Lung microvascular endothelial cell (primary cell): ENCODE measurements at regions not wholly inside any gene's neighbourhood (a gene's known extent, or its start where the extent isn't known, plus 50 kb on each side); places are given as distances from the start of the nearest gene placed in this dataset.
A peak's percentile ranks its signal among the peaks of the same experiment; 100 is the strongest.

Experiments
- DNase-seq, 2 donors: peaks; one replicate each; pipeline versions ENCODE4 v3.0.0 to v3.0.0-alpha.2; 2010; ENCODE audit warnings: low read depth in 2 of 2

GRCh38 chrX:13903405-13903804 lies 86.5 kb upstream of the GPM6B start:
- DNase-seq = no peak

- DNase-seq = no peak
Measured at GRCh38 chrX:13902406-13902805, 85.5 kb upstream of the GPM6B start.

- no peak for DNase-seq
Measured at GRCh38 chrX:13901354-13901753, 84.5 kb upstream of the GPM6B start.

DNA sequence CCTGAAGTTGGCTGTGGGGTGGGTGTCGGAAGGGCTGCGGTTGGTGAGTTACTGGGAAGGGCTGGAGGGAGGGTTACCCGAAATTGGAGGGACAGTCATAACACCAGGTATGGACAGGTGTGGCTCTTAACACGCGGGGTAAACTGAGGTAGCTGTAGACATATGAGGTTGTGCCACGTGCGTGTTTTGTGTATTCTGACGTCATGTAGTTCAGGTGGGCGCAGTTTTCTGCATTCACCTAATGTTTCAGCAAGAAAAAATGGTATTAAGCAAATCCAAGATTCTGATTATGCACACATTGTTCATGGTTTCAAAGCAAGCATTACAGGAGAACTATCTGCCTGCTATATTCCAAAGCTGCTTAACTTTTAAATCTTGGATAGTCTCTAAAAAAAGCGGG lies 83.5 kb upstream of the GPM6B start:
- no peak for DNase-seq

DNA sequence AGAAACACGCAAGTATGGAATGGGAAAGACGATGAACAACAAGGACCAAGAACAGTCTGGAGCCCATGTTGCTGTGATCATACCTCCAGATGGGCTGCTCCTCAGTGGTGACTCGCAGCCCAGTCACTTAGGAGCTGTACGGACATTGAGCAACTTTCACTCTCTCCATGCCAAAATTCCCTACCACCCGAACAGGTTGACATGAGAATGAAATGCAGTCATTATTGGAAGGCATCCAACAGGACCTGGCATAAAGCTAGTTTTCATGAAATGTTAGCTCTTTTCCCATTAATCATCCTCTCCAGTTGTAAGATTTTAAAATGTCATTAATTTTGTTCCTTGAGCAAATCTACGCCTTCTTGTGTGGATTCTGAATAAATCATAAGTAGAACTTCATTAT lies 82.7 kb upstream of the GPM6B start:
- peak; percentile 40 for DNase-seq

DNA sequence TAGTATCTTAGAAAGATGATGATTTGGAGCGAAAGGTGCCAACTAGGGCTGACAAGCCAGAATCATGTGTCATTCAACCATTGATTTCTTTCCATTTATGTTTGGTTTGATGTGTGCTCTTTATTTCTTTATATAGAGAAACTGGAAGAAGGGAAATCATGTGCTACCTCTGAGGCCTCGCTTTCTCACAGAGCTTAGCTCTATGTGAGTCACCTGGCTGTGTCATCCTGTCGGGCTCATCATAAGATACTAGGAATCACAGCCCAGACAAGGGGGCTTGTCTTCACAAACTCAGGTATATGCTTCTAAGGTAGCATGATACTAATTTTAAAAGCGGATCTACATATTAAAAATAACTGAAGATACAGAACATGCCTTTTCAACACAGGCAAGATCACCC lies 81.7 kb upstream of the GPM6B start:
- no peak for DNase-seq

DNA sequence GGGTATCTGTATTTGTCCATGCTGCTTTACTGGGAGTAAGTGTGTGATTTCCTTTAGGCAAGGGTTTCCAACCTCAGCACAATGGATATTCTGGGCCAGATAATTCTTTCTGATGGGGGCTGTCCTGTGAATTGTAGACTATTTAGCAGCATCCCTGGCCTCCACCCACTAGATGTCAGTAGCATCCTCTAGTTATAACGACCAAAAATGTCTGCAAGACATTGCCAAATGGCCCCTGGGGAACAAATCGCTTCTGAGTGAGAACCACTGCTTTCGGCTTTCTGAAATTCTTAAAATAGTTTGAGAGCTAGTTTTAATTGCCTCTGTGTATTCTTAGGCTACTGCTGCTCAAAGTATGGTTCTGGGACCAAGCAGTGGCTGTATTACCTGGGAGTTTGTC lies 81.2 kb upstream of the GPM6B start:
- DNase-seq = no peak

DNA sequence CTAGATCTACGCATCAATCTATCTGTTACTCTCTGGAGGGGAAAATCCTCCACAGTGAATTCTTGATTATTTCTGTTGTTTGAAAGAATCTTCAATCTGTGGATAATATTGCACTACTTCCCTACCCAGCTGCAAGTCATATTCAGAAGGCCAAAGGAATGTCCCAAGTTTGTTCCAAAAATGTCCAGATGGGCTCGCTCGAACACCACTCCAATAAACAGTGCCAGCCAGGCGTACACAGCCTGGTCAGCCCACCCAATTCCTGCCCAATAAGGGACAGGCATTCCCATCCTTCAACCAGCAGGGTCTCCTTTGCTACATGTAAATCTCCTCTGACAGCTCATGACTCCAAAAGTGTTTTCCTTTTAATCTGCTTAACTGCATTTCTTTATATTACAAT lies 80.7 kb upstream of the GPM6B start:
- no peak for DNase-seq

- no peak for DNase-seq
Measured at GRCh38 chrX:13894888-13895565, 78.1 kb upstream of the GPM6B start.

- DNase-seq = no peak
Measured at GRCh38 chrX:13893826-13894225, 76.9 kb upstream of the GPM6B start.

- no peak for DNase-seq
Measured at GRCh38 chrX:13892856-13893255, 76.0 kb upstream of the GPM6B start.

DNA sequence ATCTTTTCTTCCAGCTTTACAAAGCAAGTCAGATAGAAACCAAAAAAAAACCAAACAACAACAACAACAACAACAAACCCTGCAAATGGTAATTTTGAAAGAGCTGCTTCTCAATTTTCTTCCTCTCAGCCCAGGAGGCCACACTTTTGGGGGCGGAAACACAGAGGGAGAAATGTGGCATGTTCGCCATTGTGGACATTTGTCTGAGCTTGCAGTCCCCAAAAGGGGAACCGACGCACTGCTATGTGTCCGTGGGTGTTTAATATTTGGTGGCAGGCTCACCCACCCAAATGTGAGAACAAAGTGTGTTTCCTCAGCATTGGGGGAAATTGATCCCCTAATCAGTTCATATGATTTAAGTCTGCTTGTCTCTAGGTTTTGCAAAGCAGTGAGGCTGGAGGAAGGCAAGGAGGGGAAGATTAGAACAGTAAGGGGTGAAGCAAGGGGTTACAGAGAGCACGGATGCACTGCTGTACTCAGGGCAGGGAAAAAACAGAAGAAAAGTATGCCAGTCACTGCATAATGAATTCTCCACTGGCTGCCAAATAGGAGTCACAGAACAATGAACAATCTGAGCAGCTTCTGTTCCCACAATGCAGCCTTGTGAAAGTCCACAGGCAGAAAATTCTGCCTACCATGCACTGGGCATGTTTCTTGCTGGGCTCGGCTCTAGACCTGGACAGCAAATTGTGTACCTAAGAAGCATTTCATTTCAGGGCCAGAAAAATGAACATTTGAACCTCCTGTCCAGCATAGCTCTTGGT lies 74.7 kb upstream of the GPM6B start:
- DNase-seq = no peak

GRCh38 chrX:13890806-13891205 lies 73.9 kb upstream of the GPM6B start:
- DNase-seq = no peak

- no peak for DNase-seq
Measured at GRCh38 chrX:13888284-13888683, 71.4 kb upstream of the GPM6B start.

- no peak for DNase-seq
Measured at GRCh38 chrX:13885591-13885990, 68.7 kb upstream of the GPM6B start.

DNA sequence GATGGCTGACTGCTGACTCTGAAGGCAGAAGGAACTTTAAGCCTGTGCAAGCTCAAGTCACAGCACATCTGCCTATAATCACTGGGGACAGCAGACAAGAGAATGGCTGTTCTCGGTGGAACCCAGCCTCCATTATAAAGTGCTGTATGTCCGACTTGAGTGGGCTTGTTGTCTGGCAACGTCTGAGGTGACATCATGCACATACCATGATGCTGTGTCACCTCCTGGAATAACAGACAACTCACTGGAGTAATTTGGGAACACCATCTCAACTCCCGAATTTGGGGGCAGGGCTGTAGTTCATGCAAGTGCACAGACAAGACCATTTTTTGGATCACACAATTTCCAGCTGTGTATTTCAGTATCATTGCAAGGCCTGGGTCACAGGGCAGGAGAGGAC lies 59.8 kb upstream of the GPM6B start:
- peak in 1 of 2 donors; percentile 1 for DNase-seq

DNA sequence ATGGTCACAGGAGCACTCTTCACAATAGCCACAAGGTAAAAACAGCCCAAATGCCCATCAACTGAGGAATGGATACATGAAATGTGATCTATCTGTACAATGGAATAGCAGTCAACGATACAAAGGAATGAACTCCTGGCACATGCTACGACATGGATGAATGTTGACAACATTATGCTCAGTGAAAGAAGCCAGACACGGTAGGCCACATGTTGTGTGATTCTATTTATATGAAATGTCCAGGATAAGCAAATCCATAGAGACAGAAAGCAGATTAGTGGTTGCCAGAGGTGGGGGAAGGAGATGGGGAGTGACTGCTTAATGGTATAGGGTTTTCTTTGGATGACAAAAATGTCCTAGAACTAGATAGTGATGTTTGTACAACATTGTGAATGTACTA lies 58.7 kb upstream of the GPM6B start:
- DNase-seq = no peak

- no peak for DNase-seq
Measured at GRCh38 chrX:13868591-13868990, 51.7 kb upstream of the GPM6B start.
